Fibroblast of pulmonary artery (primary cell): ENCODE measurements at regions not wholly inside any gene's neighbourhood (a gene's known extent, or its start where the extent isn't known, plus 50 kb on each side); places are given as distances from the start of the nearest gene placed in this dataset.

Experiments
- DNase-seq: peaks from one replicate; pipeline ENCODE4 v3.0.0-alpha.2; 2010; ENCODE audit warnings: low read depth
- H3K4me3 ChIP-seq: replicated peaks from 2 replicates; pipeline ENCODE4 v1.5.1; 2011; ENCODE audit warnings: low read depth, mild to moderate bottlenecking, control low read depth, low read length, moderate library complexity
- CTCF ChIP-seq: IDR thresholded peaks from 2 replicates; pipeline ENCODE4 v1.5.1; 2011; ENCODE audit warnings: mild to moderate bottlenecking, control low read depth, low read length, inconsistent platforms; ENCODE audit errors: missing control alignments

GRCh38 chr2:236408090-236408489 lies 143.9 kb upstream of the ASB18 start:
- DNase-seq = no peak
- no peak for TF ChIP-seq CTCF
- no peak overlapping the region for H3K4me3 ChIP-seq

GRCh38 chr2:236408786-236409185 lies 144.6 kb upstream of the ASB18 start:
- no peak for TF ChIP-seq CTCF
- DNase-seq = no peak
- no peak overlapping the region for H3K4me3 ChIP-seq

GRCh38 chr2:236415684-236416444 lies 151.7 kb upstream of the ASB18 start:
- H3K4me3 ChIP-seq = no peak overlapping the region
- no peak for DNase-seq
- no peak for TF ChIP-seq CTCF

DNA sequence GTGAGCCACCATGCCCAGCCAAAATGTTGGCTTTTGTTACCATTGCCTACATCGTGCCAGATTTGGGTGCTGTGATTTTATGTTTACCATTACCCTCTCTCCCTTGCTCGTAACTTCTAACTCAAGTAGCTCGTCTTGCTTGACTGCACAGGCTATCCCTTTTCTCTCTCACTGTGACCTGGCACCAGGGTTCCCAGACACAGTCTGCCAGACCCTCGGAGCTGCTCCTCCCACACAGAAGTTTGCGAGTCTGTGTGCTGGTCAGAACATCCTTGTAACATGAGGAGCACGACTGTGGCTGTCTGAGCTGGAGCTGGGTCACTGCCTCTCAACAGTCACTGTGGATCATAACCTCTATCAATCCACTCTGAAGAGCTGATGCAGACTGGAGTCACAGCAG lies 152.5 kb upstream of the ACKR3 start:
- no peak for DNase-seq
- TF ChIP-seq CTCF = no peak
- H3K4me3 ChIP-seq = no peak overlapping the region

GRCh38 chr2:236430584-236430983 lies 139.0 kb upstream of the ACKR3 start:
- no peak for TF ChIP-seq CTCF
- no peak for DNase-seq
- no peak overlapping the region for H3K4me3 ChIP-seq

DNA sequence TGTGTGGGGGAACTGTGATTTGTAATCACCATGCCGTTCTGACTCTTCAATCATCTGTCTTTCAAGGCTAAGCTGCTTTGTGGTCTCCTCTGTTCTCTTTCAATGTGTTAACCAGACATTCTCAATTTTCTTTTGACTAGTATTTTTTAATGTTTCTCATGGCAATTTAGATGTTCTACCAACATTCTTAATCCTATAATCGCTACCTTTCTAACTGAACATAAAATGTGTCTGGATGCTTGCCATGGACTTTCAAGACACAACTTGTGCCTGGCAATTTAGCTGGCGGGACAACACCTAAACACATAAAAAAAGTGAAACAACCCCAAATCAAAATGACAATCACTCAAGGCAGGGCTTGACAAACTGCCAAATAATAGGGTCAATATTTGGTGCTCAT lies 135.0 kb upstream of the ACKR3 start:
- TF ChIP-seq CTCF = no peak
- no peak for DNase-seq

More for the DNA sequence above, 135.0 kb upstream of the ACKR3 start:
- H3K4me3 ChIP-seq = no peak overlapping the region
